WTC11 (cell line): ENCODE measurements at regions not wholly inside any gene's neighbourhood (a gene's known extent, or its start where the extent isn't known, plus 50 kb on each side); places are given as distances from the start of the nearest gene placed in this dataset.

Experiments
- CBFB ChIP-seq: sonication (generic); formaldehyde crosslinking; IDR thresholded peaks from 2 replicates; pipeline ENCODE4 v1.8.1; 2022; ENCODE audit warnings: mild to moderate bottlenecking, low read depth, missing genetic modification reagents
- CTCF ChIP-seq: fragments of 200-600 bp; IDR thresholded peaks from 2 replicates; pipeline ENCODE4 v1.8.0; 2022; ENCODE audit warnings: antibody characterized with exemption
- E2F5 ChIP-seq: sonication (generic); formaldehyde crosslinking; IDR thresholded peaks from 2 replicates; pipeline ENCODE4 v1.8.1; 2022; ENCODE audit warnings: mild to moderate bottlenecking, moderate library complexity, missing genetic modification reagents
- NR1H2 ChIP-seq: sonication (generic); formaldehyde crosslinking; IDR thresholded peaks from 2 replicates; pipeline ENCODE4 v1.9.0; 2021; ENCODE audit warnings: mild to moderate bottlenecking, moderate library complexity, missing genetic modification reagents
- NR2C2 ChIP-seq: sonication (generic); formaldehyde crosslinking; IDR thresholded peaks from 2 replicates; pipeline ENCODE4 v1.8.0; 2022; ENCODE audit warnings: mild to moderate bottlenecking, missing genetic modification reagents
- PRDM15 ChIP-seq: sonication (generic); formaldehyde crosslinking; IDR thresholded peaks from 2 replicates; pipeline ENCODE4 v1.8.0; 2022; ENCODE audit warnings: missing genetic modification reagents
- STAT6 ChIP-seq: sonication (generic); formaldehyde crosslinking; conservative IDR thresholded peaks from 2 replicates; pipeline ENCODE4 v1.8.1; 2023; ENCODE audit warnings: mild to moderate bottlenecking, low read depth, missing genetic modification reagents, moderate library complexity
- TCF7 ChIP-seq: sonication (generic); formaldehyde crosslinking; IDR thresholded peaks from 2 replicates; pipeline ENCODE4 v1.8.0; 2022; ENCODE audit warnings: mild to moderate bottlenecking, low read depth, missing genetic modification reagents, moderate library complexity
- TP53 ChIP-seq: sonication (generic); formaldehyde crosslinking; IDR thresholded peaks from 2 replicates; pipeline ENCODE4 v1.8.1; 2023; ENCODE audit warnings: mild to moderate bottlenecking, missing genetic modification reagents

- TF ChIP-seq TP53 (CRISPR knock-in tag) (no peak), CBFB (CRISPR knock-in tag) (no peak), PRDM15 (CRISPR knock-in tag) (no peak), NR2C2 (CRISPR knock-in tag) (no peak), NR1H2 (CRISPR knock-in tag) (no peak), CTCF (no peak), TCF7 (CRISPR knock-in tag) (no peak), STAT6 (CRISPR knock-in tag) (no peak), E2F5 (CRISPR knock-in tag) (no peak)
Measured at GRCh38 chr22:49216579-49216978, 611.1 kb downstream of the BRD1 start.
